SH-SY5Y (cell line): ENCODE measurements at regions not wholly inside any gene's neighbourhood (a gene's known extent, or its start where the extent isn't known, plus 50 kb on each side); places are given as distances from the start of the nearest gene placed in this dataset.

Experiments
- GATA2 ChIP-seq: IDR thresholded peaks from 2 replicates; pipeline ENCODE4 v1.6.1; 2011; ENCODE audit warnings: mild to moderate bottlenecking, low read depth, low read length
- GATA3 ChIP-seq: IDR thresholded peaks from 2 replicates; pipeline ENCODE4 v1.6.1; 2011; ENCODE audit warnings: low read depth, mild to moderate bottlenecking, low read length, moderate library complexity

- TF ChIP-seq GATA3 (no peak), GATA2 (no peak)
Observed at GRCh38 chrX:97985096-97985495, 1101.4 kb downstream of the RPA4 start.

- TF ChIP-seq GATA3 (no peak), GATA2 (no peak)
Observed at GRCh38 chrX:97987979-97988378, 1104.3 kb downstream of the RPA4 start.

GRCh38 chrX:97995834-97996233 is 1112.1 kb downstream of the RPA4 start:
- TF ChIP-seq GATA3: no peak
- no peak for TF ChIP-seq GATA2

GRCh38 chrX:98028691-98029090 is 1145.0 kb downstream of the RPA4 start:
- no peak for TF ChIP-seq GATA3
- no peak for TF ChIP-seq GATA2

GRCh38 chrX:98029861-98030260 is 1146.2 kb downstream of the RPA4 start:
- TF ChIP-seq GATA2 (no peak), GATA3 (no peak)

- TF ChIP-seq GATA3 (no peak), GATA2 (no peak)
Observed at GRCh38 chrX:98057176-98057575, 1173.5 kb downstream of the RPA4 start.

GRCh38 chrX:98065151-98065550 is 1181.4 kb downstream of the RPA4 start:
- TF ChIP-seq GATA3 (no peak), GATA2 (no peak)

GRCh38 chrX:98067611-98068010 is 1183.9 kb downstream of the RPA4 start:
- TF ChIP-seq GATA3: no peak
- no peak for TF ChIP-seq GATA2

- TF ChIP-seq GATA3: no peak
- no peak for TF ChIP-seq GATA2
Observed at GRCh38 chrX:98068024-98068580, 1184.4 kb downstream of the RPA4 start.

GRCh38 chrX:98071331-98071730 is 1187.6 kb downstream of the RPA4 start:
- TF ChIP-seq GATA3 (no peak), GATA2 (no peak)

- no peak for TF ChIP-seq GATA3
- TF ChIP-seq GATA2: no peak
Observed at GRCh38 chrX:98077440-98077839, 1193.7 kb downstream of the RPA4 start.

- no peak for TF ChIP-seq GATA3
- no peak for TF ChIP-seq GATA2
Observed at GRCh38 chrX:98111684-98112083, 1228.0 kb downstream of the RPA4 start.

- no peak for TF ChIP-seq GATA2
- TF ChIP-seq GATA3: no peak
Observed at GRCh38 chrX:98114021-98114420, 1230.3 kb downstream of the RPA4 start.

- TF ChIP-seq GATA2: no peak
- no peak for TF ChIP-seq GATA3
Observed at GRCh38 chrX:98141466-98141865, 1257.8 kb downstream of the RPA4 start.

- TF ChIP-seq GATA2 (no peak), GATA3 (no peak)
Observed at GRCh38 chrX:98191003-98191402, 1307.3 kb downstream of the RPA4 start.

GRCh38 chrX:98194036-98194435 is 1310.3 kb downstream of the RPA4 start:
- TF ChIP-seq GATA2 (no peak), GATA3 (no peak)

GRCh38 chrX:98203800-98204199 is 1320.1 kb downstream of the RPA4 start:
- no peak for TF ChIP-seq GATA2
- no peak for TF ChIP-seq GATA3
